ENCODE measurements at regions not wholly inside any gene's neighbourhood (a gene's known extent, or its start where the extent isn't known, plus 50 kb on each side); places are given as distances from the start of the nearest gene placed in this dataset.

GRCh38 chr5:2983583-2984300, 232.3 kb upstream of the IRX2 start:
- no peak for FAIRE-seq

GRCh38 chr5:2981652-2982051, 230.2 kb upstream of the IRX2 start:
- FAIRE-seq, result no peak

GRCh38 chr5:2981035-2981434, 229.6 kb upstream of the IRX2 start:
- FAIRE-seq, result no peak

- FAIRE-seq, result no peak
These were observed 208.8 kb upstream of the IRX2 start for GRCh38 chr5:2960294-2960693.

GRCh38 chr5:2958976-2959375, 207.5 kb upstream of the IRX2 start:
- FAIRE-seq, result no peak

GRCh38 chr5:2948875-2949274, 197.4 kb upstream of the IRX2 start:
- FAIRE-seq, result no peak

GRCh38 chr5:2946315-2946714, 194.8 kb upstream of the IRX2 start:
- no peak for FAIRE-seq

GRCh38 chr5:2936413-2936812, 184.9 kb upstream of the IRX2 start:
- no peak for FAIRE-seq

- FAIRE-seq, result no peak
These were observed 178.3 kb upstream of the IRX2 start for GRCh38 chr5:2929779-2930178.

- no peak for FAIRE-seq
These were observed 170.2 kb upstream of the IRX2 start for GRCh38 chr5:2921651-2922050.

GRCh38 chr5:2921176-2921575, 169.7 kb upstream of the IRX2 start:
- FAIRE-seq, result no peak

- FAIRE-seq, result no peak
These were observed 168.8 kb upstream of the IRX2 start for GRCh38 chr5:2920312-2920711.

GRCh38 chr5:2919310-2920018, 168.0 kb upstream of the IRX2 start:
- no peak for FAIRE-seq

- FAIRE-seq, result no peak
These were observed 166.0 kb upstream of the IRX2 start for GRCh38 chr5:2917524-2917923.

- FAIRE-seq, result no peak
These were observed 165.6 kb upstream of the IRX2 start for GRCh38 chr5:2917093-2917492.

- no peak for FAIRE-seq
These were observed 164.7 kb upstream of the IRX2 start for GRCh38 chr5:2916076-2916682.

GRCh38 chr5:2914981-2915484, 163.6 kb upstream of the IRX2 start:
- no peak for FAIRE-seq

- FAIRE-seq, result no peak
These were observed 162.7 kb upstream of the IRX2 start for GRCh38 chr5:2914022-2914661.

- no peak for FAIRE-seq
These were observed 161.8 kb upstream of the IRX2 start for GRCh38 chr5:2913281-2913680.

GRCh38 chr5:2912741-2913140, 161.3 kb upstream of the IRX2 start:
- no peak for FAIRE-seq

- FAIRE-seq, result no peak
These were observed 159.1 kb upstream of the IRX2 start for GRCh38 chr5:2910401-2911175.

GRCh38 chr5:2909035-2909434, 157.6 kb upstream of the IRX2 start:
- FAIRE-seq, result no peak

GRCh38 chr5:2908086-2908485, 156.6 kb upstream of the IRX2 start:
- no peak for FAIRE-seq

Data from endometrium (tissue), 2 donors.